ENCODE measurements at regions not wholly inside any gene's neighbourhood (a gene's known extent, or its start where the extent isn't known, plus 50 kb on each side); places are given as distances from the start of the nearest gene placed in this dataset.

DNA sequence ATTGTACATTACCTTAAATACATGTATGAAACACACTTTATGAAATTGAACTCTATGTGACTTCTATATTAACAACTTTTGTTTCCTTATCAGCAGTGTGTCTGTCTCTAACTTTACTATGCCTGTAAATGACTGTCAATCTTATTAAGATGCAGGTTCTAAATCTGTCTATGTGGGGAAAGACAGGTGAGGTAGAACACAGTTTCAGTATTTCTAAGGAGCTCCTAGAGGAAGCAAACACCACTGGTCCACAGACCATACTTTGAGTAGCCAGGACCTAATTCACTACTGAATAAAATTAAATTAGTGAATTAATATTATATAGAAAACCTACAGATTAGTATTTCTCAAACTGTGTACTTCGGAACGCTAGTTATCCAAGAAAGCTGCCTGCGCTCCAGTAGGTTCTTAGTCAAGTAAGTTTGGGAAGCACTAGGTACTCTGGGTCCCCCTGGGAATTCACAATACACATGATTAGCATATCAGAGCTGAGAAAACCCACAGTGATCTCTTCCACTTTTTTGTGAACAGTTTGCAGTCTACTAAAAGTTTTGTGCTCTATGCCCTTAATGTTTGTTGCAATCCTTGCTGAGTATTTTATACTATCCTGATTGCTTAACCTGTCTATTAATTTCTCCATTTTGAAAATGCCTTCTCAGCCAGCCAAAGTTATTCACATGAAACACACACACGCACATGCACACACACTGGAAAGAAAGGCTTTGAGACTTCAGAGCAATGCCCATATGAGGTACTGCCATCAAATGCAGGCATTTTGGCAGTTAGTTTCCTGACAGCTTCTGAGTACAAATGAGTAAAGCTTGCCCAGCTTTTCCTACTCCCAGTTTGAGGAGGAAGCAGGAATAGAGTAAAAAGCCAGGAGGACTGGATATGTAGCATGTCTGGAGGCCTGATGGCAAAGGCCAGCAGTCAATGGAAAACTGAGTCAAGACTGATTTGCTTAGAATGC lies 133.6 kb upstream of the CPEB2 start:
- no peak for DNase-seq (ENCODE audit: low read depth)
- TF ChIP-seq, protein P1, sequence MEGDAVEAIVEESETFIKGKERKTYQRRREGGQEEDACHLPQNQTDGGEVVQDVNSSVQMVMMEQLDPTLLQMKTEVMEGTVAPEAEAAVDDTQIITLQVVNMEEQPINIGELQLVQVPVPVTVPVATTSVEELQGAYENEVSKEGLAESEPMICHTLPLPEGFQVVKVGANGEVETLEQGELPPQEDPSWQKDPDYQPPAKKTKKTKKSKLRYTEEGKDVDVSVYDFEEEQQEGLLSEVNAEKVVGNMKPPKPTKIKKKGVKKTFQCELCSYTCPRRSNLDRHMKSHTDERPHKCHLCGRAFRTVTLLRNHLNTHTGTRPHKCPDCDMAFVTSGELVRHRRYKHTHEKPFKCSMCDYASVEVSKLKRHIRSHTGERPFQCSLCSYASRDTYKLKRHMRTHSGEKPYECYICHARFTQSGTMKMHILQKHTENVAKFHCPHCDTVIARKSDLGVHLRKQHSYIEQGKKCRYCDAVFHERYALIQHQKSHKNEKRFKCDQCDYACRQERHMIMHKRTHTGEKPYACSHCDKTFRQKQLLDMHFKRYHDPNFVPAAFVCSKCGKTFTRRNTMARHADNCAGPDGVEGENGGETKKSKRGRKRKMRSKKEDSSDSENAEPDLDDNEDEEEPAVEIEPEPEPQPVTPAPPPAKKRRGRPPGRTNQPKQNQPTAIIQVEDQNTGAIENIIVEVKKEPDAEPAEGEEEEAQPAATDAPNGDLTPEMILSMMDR (IDR thresholded peaks at IDR 0.05; ENCODE audit: low read depth, low read length, missing control alignments): no peak
- no peak overlapping the region for H3K4me3 ChIP-seq (ENCODE audit: low read depth, low read length)

DNA sequence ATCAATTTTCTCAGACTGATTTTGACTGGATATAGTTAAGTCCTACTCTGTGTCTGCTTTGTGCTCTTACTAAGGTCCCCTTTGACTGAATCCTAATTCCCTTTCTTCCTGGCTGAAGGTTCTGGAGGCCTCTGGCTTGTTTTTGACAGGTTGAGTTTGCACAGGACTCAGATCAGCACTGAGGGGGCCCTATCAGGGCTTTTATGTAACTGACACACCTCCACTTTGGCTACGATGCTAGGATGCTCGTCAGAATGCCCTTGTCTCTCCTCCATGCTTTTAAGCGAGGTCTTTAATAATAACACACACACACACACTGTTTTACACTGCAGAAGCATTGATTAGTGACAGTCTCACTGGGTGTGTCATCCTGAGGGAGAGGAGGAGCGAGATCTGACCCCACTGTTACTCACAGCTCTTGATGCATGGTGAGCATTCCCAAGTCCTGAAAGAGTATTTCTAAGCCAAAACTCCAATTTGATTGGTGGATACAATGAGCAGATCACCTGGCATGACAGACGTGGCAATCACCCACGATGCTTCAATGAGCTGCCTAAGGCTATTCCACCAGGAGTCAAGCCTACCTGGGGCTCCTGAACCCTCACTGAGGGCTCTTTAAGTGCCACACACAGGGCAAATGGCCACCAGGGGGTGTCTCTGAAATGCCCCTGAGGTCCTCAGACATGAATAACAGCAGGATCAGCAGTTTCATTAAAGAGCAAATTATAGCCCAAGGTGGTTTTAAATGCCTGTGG lies 130.4 kb upstream of the CPEB2 start:
- H3K4me3 ChIP-seq (ENCODE audit: low read depth, low read length): no peak overlapping the region
- TF ChIP-seq, protein P1 (IDR thresholded peaks at IDR 0.05; ENCODE audit: low read depth, low read length, missing control alignments): peak; percentile 62
- DNase-seq (ENCODE audit: low read depth): no peak

DNA sequence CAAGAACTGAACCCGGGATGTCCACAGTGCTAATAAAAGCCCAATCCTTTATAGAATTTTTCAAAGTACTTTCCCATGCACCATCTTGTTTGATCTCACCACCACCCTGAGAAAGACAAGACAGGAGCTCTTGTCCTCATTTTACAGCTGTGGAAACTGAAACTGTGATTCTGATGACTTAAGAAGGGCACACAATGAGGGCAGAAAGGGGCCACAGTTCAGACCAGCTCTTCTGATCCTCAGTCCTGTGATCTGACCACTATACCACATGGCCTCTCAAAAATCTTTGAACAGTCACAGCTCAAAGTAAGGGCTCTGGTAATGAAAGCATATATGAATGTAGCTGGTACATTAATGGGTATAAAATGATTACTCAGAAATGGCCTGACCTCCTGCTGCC lies 127.3 kb upstream of the CPEB2 start:
- TF ChIP-seq, protein P1 (IDR thresholded peaks at IDR 0.05; ENCODE audit: low read depth, low read length, missing control alignments): no peak
- no peak overlapping the region for H3K4me3 ChIP-seq (ENCODE audit: low read depth, low read length)
- peak; percentile 49 for DNase-seq (ENCODE audit: low read depth)

DNA sequence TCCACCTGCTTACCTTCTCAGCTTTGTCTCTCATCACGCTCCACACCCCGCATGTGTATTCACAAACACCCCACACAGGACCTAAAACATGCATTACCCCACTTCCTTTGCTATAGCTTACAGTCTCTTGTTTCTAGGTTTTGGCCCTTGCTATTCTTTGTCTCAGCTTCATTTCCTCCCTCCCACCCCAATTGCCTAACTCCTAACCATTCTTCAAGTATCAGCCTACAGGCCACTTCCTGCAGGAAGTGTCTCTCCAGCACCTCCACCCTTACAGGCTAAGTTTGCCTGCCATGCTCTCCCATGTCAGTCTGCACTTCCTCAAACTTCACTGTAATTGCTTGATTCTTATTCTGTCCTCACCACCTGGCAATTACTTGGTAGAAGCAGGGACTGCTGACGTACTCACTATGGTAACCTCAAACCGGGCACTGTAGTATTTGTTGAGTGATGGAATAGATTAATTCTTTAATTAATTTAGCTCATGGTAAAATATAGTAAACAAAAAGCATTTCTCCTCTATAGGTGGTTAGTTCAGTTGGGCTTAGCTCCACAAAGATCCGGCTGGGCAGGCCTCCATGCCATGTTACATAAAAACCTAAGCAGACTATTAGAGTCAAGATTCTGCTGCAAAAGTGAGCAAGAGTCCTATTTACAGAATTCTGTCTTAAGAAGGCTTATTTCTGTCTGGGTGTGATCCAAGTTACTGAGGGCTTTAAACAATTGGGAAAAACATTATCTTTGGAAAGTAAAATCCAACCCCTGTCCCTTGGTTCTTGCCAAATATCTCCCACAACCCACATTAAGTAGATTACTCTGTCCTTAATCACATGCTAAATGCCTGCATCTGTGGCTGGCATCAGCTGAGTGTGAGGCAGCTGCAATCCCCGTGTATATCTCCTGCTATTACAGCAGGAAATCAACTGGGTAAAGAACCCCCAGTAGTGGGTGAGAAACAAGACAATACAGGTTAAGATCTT lies 124.7 kb upstream of the CPEB2 start:
- TF ChIP-seq, protein P1 (IDR thresholded peaks at IDR 0.05; ENCODE audit: low read depth, low read length, missing control alignments): no peak
- DNase-seq (ENCODE audit: low read depth): no peak
- no peak overlapping the region for H3K4me3 ChIP-seq (ENCODE audit: low read depth, low read length)

DNA sequence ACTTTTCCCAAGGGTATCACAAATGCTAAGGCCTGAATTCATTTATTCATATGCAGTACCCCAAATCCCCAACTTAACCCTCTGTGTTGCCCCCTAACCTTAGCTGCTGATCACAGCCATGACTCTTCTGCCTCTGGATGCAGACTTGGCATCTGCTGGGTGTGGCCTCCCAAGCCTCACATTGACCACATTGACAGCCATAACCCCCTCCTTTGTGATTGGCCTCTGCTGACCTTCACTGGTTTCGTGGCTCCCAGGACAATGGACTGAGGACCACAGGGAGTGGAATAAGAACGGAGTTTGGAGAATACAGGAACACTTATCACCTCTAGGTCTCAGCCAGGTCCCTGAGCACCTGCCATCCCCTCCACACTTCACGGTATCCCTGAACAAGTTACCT lies 123.6 kb upstream of the CPEB2 start:
- DNase-seq (ENCODE audit: low read depth): no peak
- H3K4me3 ChIP-seq (ENCODE audit: low read depth, low read length): no peak overlapping the region
- TF ChIP-seq, protein P1 (IDR thresholded peaks at IDR 0.05; ENCODE audit: low read depth, low read length, missing control alignments): no peak

DNA sequence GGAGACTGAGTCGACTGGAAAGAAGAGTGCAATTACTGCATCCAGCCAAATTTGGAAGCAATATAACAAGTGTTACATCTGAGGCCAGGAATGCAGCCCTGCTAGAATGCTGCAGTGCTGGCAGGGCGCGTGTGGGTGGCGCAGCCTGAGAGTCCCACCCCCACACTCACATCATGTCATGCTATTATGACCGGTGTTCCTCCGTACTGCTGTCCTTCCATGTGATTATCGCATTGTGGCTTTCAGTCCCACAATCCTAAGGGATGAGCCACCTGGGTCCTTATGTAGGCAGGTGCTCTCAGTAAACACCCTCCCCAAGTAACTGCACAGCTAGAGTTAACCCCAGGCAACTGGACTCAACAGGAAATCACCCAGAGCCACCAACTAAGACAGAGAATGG lies 122.6 kb upstream of the CPEB2 start:
- no peak for DNase-seq (ENCODE audit: low read depth)
- H3K4me3 ChIP-seq (ENCODE audit: low read depth, low read length): no peak overlapping the region
- TF ChIP-seq, protein P1 (IDR thresholded peaks at IDR 0.05; ENCODE audit: low read depth, low read length, missing control alignments): no peak

Measured in GM12864 (cell line).